ENCODE measurements at regions not wholly inside any gene's neighbourhood (a gene's known extent, or its start where the extent isn't known, plus 50 kb on each side); places are given as distances from the start of the nearest gene placed in this dataset.

GRCh38 chr3:124611520-124611919, 118.7 kb upstream of the UMPS start:
- TF ChIP-seq USF2 (IDR thresholded peaks at IDR 0.05; ENCODE audit: low read length) = no peak
- no peak for TF ChIP-seq HDAC6 (IDR thresholded peaks at IDR 0.05; ENCODE audit: low read depth, low read length)
- no peak for TF ChIP-seq ZNF274 (IDR thresholded peaks at IDR 0.05; ENCODE audit: borderline replicate concordance, extremely low read depth, low read length)
- TF ChIP-seq EP300 (IDR thresholded peaks at IDR 0.05; ENCODE audit: borderline replicate concordance in 1 of 2, low read depth in 2 of 2, low read length in 2 of 2) = no peak
- no peak for TF ChIP-seq YY1 (IDR thresholded peaks at IDR 0.05; ENCODE audit: low read depth, low read length)
- TF ChIP-seq, protein P1, sequence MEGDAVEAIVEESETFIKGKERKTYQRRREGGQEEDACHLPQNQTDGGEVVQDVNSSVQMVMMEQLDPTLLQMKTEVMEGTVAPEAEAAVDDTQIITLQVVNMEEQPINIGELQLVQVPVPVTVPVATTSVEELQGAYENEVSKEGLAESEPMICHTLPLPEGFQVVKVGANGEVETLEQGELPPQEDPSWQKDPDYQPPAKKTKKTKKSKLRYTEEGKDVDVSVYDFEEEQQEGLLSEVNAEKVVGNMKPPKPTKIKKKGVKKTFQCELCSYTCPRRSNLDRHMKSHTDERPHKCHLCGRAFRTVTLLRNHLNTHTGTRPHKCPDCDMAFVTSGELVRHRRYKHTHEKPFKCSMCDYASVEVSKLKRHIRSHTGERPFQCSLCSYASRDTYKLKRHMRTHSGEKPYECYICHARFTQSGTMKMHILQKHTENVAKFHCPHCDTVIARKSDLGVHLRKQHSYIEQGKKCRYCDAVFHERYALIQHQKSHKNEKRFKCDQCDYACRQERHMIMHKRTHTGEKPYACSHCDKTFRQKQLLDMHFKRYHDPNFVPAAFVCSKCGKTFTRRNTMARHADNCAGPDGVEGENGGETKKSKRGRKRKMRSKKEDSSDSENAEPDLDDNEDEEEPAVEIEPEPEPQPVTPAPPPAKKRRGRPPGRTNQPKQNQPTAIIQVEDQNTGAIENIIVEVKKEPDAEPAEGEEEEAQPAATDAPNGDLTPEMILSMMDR (IDR thresholded peaks at IDR 0.05; ENCODE audit: control extremely low read depth in 1 of 3, insufficient read depth in 1 of 3, low read depth in 1 of 3, low read length in 3 of 3) = no peak
- no peak for TF ChIP-seq RFX5 (IDR thresholded peaks at IDR 0.05; ENCODE audit: borderline replicate concordance, low read depth, low read length)
- TF ChIP-seq E2F6 (IDR thresholded peaks at IDR 0.05) = no peak
- no peak for TF ChIP-seq NANOG (IDR thresholded peaks at IDR 0.05; ENCODE audit: insufficient read depth, low read depth, low read length, poor library complexity, severe bottlenecking)
- no peak for TF ChIP-seq SIN3A (conservative IDR thresholded peaks at IDR 0.05 in 1 of 2, IDR thresholded peaks at IDR 0.05 in 1 of 2; ENCODE audit: low read depth in 1 of 2, low read length in 2 of 2)
- TF ChIP-seq CHD2 (IDR thresholded peaks at IDR 0.05; ENCODE audit: low read length) = no peak
